LNCaP clone FGC (cell line): ENCODE measurements at regions not wholly inside any gene's neighbourhood (a gene's known extent, or its start where the extent isn't known, plus 50 kb on each side); places are given as distances from the start of the nearest gene placed in this dataset.

ENCODE experiments used
- DNase-seq: peaks from one replicate; pipeline ENCODE4 v3.0.0-alpha.2; 2011; ENCODE audit warnings: low read depth
- H3K4me3 ChIP-seq: 2 replicates; pipeline ENCODE4 v1.5.1; 2011; ENCODE audit warnings: mild to moderate bottlenecking, low read depth, low read length, control low read depth
- TF ChIP-seq, protein P1 (sequence below): IDR thresholded peaks from 2 replicates; pipeline ENCODE4 v1.5.1; 2012; ENCODE audit warnings: mild to moderate bottlenecking; ENCODE audit not compliant: control insufficient read depth, insufficient read depth; ENCODE audit errors: extremely low read depth

DNA sequence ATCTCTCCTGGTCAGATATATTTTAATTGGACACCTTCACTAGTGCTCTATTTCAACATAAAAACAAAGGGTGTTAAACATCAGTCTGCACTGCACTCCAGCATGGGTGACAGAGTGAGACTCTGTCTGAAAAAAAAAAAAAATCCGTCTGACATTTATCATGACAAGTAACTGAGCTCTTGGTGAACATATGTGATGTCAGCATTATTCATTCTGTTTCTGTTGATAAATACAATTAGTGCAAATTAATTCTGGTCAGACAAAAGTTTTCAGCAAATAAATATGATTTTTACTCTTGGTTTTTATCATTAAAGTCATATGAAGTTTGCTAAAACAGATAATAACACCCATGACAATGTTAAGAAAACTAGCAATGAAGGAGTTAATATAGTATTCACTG is 692.8 kb upstream of the GRM3 start:
- DNase-seq = no peak
- TF ChIP-seq, protein P1, sequence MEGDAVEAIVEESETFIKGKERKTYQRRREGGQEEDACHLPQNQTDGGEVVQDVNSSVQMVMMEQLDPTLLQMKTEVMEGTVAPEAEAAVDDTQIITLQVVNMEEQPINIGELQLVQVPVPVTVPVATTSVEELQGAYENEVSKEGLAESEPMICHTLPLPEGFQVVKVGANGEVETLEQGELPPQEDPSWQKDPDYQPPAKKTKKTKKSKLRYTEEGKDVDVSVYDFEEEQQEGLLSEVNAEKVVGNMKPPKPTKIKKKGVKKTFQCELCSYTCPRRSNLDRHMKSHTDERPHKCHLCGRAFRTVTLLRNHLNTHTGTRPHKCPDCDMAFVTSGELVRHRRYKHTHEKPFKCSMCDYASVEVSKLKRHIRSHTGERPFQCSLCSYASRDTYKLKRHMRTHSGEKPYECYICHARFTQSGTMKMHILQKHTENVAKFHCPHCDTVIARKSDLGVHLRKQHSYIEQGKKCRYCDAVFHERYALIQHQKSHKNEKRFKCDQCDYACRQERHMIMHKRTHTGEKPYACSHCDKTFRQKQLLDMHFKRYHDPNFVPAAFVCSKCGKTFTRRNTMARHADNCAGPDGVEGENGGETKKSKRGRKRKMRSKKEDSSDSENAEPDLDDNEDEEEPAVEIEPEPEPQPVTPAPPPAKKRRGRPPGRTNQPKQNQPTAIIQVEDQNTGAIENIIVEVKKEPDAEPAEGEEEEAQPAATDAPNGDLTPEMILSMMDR = no peak

DNA sequence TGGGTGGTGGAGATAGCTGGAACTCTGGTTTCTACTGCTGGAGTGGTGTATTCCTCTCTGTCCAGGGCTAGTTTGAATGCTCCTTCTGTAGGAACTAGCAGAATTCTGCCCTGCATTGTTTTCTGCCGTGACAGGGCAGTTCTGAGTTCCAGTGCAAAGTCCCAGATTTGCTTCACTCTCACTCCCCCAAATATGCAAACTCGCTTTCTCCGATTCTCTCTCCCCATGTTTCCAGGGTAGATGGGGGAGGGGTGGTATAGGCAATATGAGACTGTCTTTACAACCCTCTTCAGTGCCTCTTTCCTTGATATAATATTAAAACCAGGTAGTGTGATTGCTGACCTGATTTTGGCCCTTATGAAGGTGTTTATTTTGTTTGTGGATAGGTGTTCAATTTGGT is 693.3 kb upstream of the GRM3 start:
- TF ChIP-seq, protein P1 = no peak
- no peak overlapping the region for H3K4me3 ChIP-seq
- no peak for DNase-seq

More for the DNA sequence above, 692.8 kb upstream of the GRM3 start:
- no peak overlapping the region for H3K4me3 ChIP-seq

DNA sequence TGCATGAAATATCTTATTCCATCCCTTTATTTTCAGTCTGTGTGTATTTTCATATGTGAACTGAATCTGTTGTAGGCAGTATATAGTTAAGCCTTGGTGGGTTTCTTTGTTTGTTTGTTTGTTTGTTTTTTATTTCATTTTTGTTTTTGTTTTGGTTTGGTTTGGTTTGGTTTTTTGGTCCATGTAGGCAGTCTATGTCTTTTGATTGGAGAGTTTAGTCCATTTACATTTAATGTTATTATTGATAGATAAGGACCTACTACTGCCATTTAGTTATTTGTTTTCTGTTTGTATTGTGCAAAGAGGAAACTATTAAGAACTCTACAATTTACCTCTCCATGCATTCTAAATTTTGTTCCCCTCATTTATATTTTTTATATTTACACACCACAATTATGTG is 695.9 kb upstream of the GRM3 start:
- DNase-seq = no peak

DNA sequence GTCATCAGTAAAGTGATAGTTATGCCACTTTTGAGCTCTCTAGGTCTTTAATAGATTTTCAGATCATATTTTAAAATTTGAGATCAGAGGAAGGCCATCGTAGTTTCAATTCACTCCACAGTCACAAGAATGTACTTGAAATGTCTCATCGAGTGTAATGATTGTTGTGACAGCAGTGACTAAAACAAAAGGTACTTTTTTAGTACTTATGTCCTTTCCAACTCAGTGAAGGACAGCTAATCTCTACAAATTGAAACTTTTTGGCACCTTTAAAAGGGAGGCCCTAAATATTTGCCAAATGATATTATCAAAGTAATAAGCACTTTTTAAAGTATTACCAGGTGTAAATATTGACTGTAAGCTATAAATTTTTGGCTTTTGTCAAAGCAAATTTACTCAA is 702.9 kb upstream of the GRM3 start:
- H3K4me3 ChIP-seq = no peak overlapping the region
- TF ChIP-seq, protein P1 = no peak
- DNase-seq = peak; percentile 35

More for the DNA sequence above, 695.9 kb upstream of the GRM3 start:
- no peak overlapping the region for H3K4me3 ChIP-seq
- TF ChIP-seq, protein P1 = no peak

DNA sequence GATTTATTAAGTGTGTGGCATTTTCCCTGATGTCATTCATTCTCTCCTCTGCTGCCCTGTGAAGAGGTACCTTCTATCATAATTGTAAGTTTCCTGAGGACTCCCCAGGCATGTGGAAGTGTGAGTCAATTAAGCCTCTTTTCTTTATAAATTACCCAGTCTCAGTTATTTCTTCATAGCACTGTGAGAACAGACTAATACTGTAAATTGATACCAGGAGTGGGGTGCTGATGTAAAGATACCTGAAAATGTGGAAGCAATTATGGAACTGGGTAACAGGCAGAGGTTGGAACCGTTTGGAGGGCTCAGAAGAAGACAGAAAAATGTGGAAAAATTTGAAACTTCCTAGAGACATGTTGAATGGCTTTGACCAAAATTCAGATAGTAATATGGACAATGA is 711.8 kb upstream of the GRM3 start:
- H3K4me3 ChIP-seq = no peak overlapping the region
- TF ChIP-seq, protein P1 = no peak
- DNase-seq = no peak

DNA sequence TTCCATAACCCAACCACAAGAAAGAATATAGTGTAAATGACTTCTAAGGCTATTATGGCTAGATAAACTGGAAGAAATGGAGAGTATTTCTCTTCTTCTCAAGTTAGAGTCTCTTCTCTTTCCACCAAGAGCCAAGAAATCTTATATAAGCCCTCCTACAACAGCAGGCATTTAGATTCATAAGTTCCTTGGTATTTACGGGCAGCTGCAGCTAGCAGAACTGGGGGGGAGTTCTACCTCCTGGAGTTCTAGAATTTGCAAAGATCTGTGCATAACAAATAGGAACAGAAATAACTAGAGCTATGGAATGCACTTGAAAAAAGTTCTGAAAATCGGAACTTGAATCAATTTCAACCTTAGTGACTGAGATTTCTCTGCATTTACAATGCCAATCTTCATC is 715.2 kb upstream of the GRM3 start:
- TF ChIP-seq, protein P1 = no peak
- H3K4me3 ChIP-seq = no peak overlapping the region
- no peak for DNase-seq

DNA sequence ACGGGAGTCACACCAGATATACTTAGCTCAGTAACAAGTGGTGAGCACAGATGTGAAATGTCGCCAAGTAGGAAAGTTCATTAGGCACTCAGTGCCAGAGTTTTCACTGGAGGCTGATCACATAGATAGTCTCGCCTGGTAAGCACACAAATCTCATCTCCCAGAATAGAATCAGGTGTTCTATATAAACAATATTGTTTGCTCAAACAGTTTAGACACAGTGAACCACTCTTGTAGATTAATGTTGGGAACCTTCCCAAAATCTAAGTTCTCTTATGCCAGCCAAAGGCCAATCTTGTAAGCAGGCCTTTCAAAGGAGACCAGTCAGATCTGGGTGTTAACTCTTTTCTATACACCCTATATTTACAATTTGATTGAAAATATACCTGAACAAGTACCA is 716.5 kb upstream of the GRM3 start:
- DNase-seq = peak; percentile 87
- no peak overlapping the region for H3K4me3 ChIP-seq
- TF ChIP-seq, protein P1 = no peak
